GM12878 (cell line): ENCODE measurements at regions not wholly inside any gene's neighbourhood (a gene's known extent, or its start where the extent isn't known, plus 50 kb on each side); places are given as distances from the start of the nearest gene placed in this dataset.

Experiments used
- ATAC-seq: fragments of 200-7000 bp; cut with Tn5 transposase; 3 replicates; pipeline ENCODE4 v1.9.1; 2020; ENCODE audit warnings: mild to moderate bottlenecking, moderate library complexity
- BruUV-seq: library from RNA; stranded (reverse); fragments of 400-500 nt; replicated peaks from 2 replicates; lab custom pipeline; 2021; lab: Mats Ljungman, UMichigan
- CTCF ChIA-PET: fragments of 300-600 bp; sonication (Branson Sonifier 250); formaldehyde crosslinking; extraction: SDS; loops from one replicate; lab custom pipeline; 2021; ENCODE audit warnings: inconsistent platforms; lab: Yijun Ruan, JAX
- POLR2A ChIA-PET: fragments of 350-600 bp; formaldehyde crosslinking; extraction: SDS; loops from one replicate; lab custom pipeline; 2021; ENCODE audit warnings: inconsistent platforms; lab: Charles Lee
- RAD21 ChIA-PET: fragments of 300-600 bp; sonication (Branson Sonifier 250); formaldehyde crosslinking; loops from one replicate; lab custom pipeline; 2023; ENCODE audit warnings: antibody characterized with exemption; ENCODE audit not compliant: unreplicated experiment; lab: Charles Lee
- SMC1A ChIA-PET: fragments of 300-600 bp; sonication (Branson Sonifier 250); formaldehyde crosslinking; loops from one replicate; lab custom pipeline; 2023; ENCODE audit not compliant: unreplicated experiment, uncharacterized antibody; lab: Charles Lee
- DNase-seq: peaks from one replicate; pipeline ENCODE4 v3.0.0-alpha.2; 2011; ENCODE audit warnings: low read depth, low spot score
- FAIRE-seq: peaks from 3 replicates; lab custom pipeline; 2011; peaks lifted over from hg19 to GRCh38; lab: Jason Lieb, UNC
- H2AFZ ChIP-seq: 2 replicates; pipeline ENCODE4 v1.6.0; 2011; ENCODE audit warnings: low read depth, low read length, control low read depth; ENCODE audit not compliant: control insufficient read depth
- H3K27ac ChIP-seq: 2 replicates; pipeline ENCODE4 v1.5.1; 2011; ENCODE audit warnings: control low read depth; ENCODE audit not compliant: control insufficient read depth, insufficient read depth
- H3K27me3 ChIP-seq, 2 experiments: replicated peaks in 1 of 2; 2 replicates each; pipeline versions ENCODE4 v1.6.0 to v1.6.1; 2011; ENCODE audit warnings: low read length in 1 of 2; ENCODE audit not compliant: control insufficient read depth in 2 of 2, insufficient read depth in 2 of 2
- H3K36me3 ChIP-seq, 2 experiments: 2 replicates each; pipeline ENCODE4 v1.5.1; 2011; ENCODE audit warnings: low read length in 1 of 2; ENCODE audit not compliant: control insufficient read depth in 2 of 2, insufficient read depth in 2 of 2
- H3K4me1 ChIP-seq: 2 replicates; pipeline ENCODE4 v1.6.1; 2011; ENCODE audit warnings: mild to moderate bottlenecking, low read length, moderate library complexity, mixed read lengths; ENCODE audit not compliant: control insufficient read depth, insufficient read depth
- H3K4me2 ChIP-seq: 2 replicates; pipeline ENCODE4 v1.6.0; 2011; ENCODE audit warnings: control low read depth; ENCODE audit not compliant: control insufficient read depth, insufficient read depth
- H3K4me3 ChIP-seq: fragments of 200-600 bp; sonication (generic); 2 replicates; pipeline ENCODE4 v1.5.1; 2016
- H3K79me2 ChIP-seq: 2 replicates; pipeline ENCODE4 v1.6.0; 2011; ENCODE audit warnings: low read length; ENCODE audit not compliant: control insufficient read depth, insufficient read depth
- H3K9ac ChIP-seq: 2 replicates; pipeline ENCODE4 v1.8.0; 2011; ENCODE audit warnings: low read length, control low read depth, mixed read lengths; ENCODE audit not compliant: control insufficient read depth, insufficient read depth
- H3K9me3 ChIP-seq: replicated peaks from 3 replicates; pipeline ENCODE4 v1.5.1; 2011; ENCODE audit warnings: mild to moderate bottlenecking, low read length; ENCODE audit not compliant: control insufficient read depth, insufficient read depth
- H4K20me1 ChIP-seq: 2 replicates; pipeline ENCODE4 v1.6.0; 2011; ENCODE audit not compliant: control insufficient read depth, insufficient read depth
- CEBPB ChIP-seq, 2 experiments: fragments of 150-350 bp in 1 of 2; IDR thresholded peaks; 2 replicates each; pipeline ENCODE4 v1.6.1; 2012 to 2014; ENCODE audit warnings: low read depth in 2 of 2, low read length in 2 of 2, borderline replicate concordance in 1 of 2, inconsistent platforms in 1 of 2
- HDAC6 ChIP-seq: fragments of 200-600 bp; sonication (generic); IDR thresholded peaks from one replicate; pipeline ENCODE4 v1.8.0; 2017; ENCODE audit warnings: antibody characterized with exemption; ENCODE audit not compliant: unreplicated experiment
- NRF1 ChIP-seq: conservative IDR thresholded peaks from 2 replicates; pipeline ENCODE4 v1.6.1; 2011; ENCODE audit warnings: mild to moderate bottlenecking, low read depth, low read length, improper control_type of control experiment
- REST ChIP-seq: IDR thresholded peaks from 2 replicates; pipeline ENCODE4 v1.6.1; 2012; ENCODE audit warnings: mild to moderate bottlenecking, low read depth, low read length
- RUNX3 ChIP-seq: IDR thresholded peaks from 2 replicates; pipeline ENCODE4 v1.6.1; 2012; ENCODE audit warnings: low read length, inconsistent platforms
- STAT1 ChIP-seq: fragments of 450-650 bp; conservative IDR thresholded peaks from 2 replicates; pipeline ENCODE4 v1.6.1; 2014; ENCODE audit warnings: antibody characterized with exemption, mild to moderate bottlenecking
- ZNF207 ChIP-seq: fragments of 450-650 bp; IDR thresholded peaks from 2 replicates; pipeline ENCODE4 v1.6.1; 2014; ENCODE audit warnings: antibody characterized with exemption, mild to moderate bottlenecking, borderline replicate concordance
- WGBS: methylation state at CpG from one replicate; pipeline ENCODE4 v1.1.6; 2016; ENCODE audit warnings: low lambda C conversion rate; ENCODE audit not compliant: insufficient replicate concordance, insufficient coverage; ENCODE audit errors: missing lambda C conversion rate; 5-methylcytosine and 5-hydroxymethylcytosine counted together
- in situ Hi-C: fragments of 300-500 bp; cut with MboI; formaldehyde crosslinking; loops from 9 replicates; pipeline ENCODE4 v1.14.3; 2018; ENCODE audit warnings: mixed read lengths
- intact Hi-C: fragments of 100-400 bp; cut with micrococcal nuclease; formaldehyde crosslinking; loops from one replicate; pipeline ENCODE4 v1.14.2; 2022; ENCODE audit not compliant: unreplicated experiment

GRCh38 chr2:75792996-75793395 is 82.3 kb upstream of the GCFC2 start:
- Histone ChIP-seq H2AFZ (no peak overlapping the region), H4K20me1 (no peaks in the 10 kb centered on the region), H3K27me3 (no peaks in the 10 kb centered on the region), H3K4me1 (peaks cover 14% of the 10 kb centered on the region), H3K9ac (no peak overlapping the region), H3K27ac (no peak overlapping the region), H3K4me2 (no peak overlapping the region), H3K4me3 (no peak overlapping the region), H3K79me2 (no peaks in the 10 kb centered on the region), H3K9me3 (no peaks in the 10 kb centered on the region), H3K36me3 (no peaks in the 10 kb centered on the region)
- no peak for TF ChIP-seq REST
- BruUV-seq: no TSS peak
- CTCF ChIA-PET: no interaction called here
- in situ Hi-C loops (no loop called here), intact Hi-C loops (no loop called here)
- RAD21 ChIA-PET: no interaction called here
- POLR2A ChIA-PET: no interaction called here
- FAIRE-seq: no peak
- 96% methylated on average over 1 of the region's 1 CpG for WGBS
- no peak for DNase-seq
- SMC1A ChIA-PET: interaction anchor here (0.6 kb wide), 1 partner anchor 19 kb away, joined by 3 read pairs; no protein-coding TSS in a partner anchor
- no peak for ATAC-seq

GRCh38 chr2:75792146-75792545 is 81.4 kb upstream of the GCFC2 start:
- intact Hi-C loops: no loop called here
- in situ Hi-C loops: no loop called here
- BruUV-seq: no TSS peak
- no peak overlapping the region for H3K4me2 ChIP-seq
- ChIA-PET RAD21 (no interaction called here), SMC1A (interaction anchor here (1.0 kb wide), 1 partner anchor 807 kb away, joined by 4 read pairs; no protein-coding TSS in a partner anchor), CTCF (interaction anchor here (0.8 kb wide), 1 partner anchor 104 kb away, joined by 3 read pairs; no protein-coding TSS in a partner anchor), POLR2A (interaction anchor here (0.6 kb wide), 1 partner anchor 437 kb away, joined by 4 read pairs; no protein-coding TSS in a partner anchor)
- H4K20me1 ChIP-seq: no peaks in the 10 kb centered on the region
- no peaks in the 10 kb centered on the region for H3K79me2 ChIP-seq
- ATAC-seq: no peak
- H3K36me3 ChIP-seq: no peaks in the 10 kb centered on the region
- no peak for TF ChIP-seq NRF1
- TF ChIP-seq ZNF207: no peak
- no peak for TF ChIP-seq STAT1
- TF ChIP-seq RUNX3: no peak
- TF ChIP-seq HDAC6: no peak
- TF ChIP-seq CEBPB (IDR thresholded peaks at IDR 0.05; ENCODE audit: borderline replicate concordance in 1 of 2, low read depth in 2 of 2, low read length in 2 of 2): no peak
- no peaks in the 10 kb centered on the region for H3K9me3 ChIP-seq
- no peaks in the 10 kb centered on the region for H3K27me3 ChIP-seq
- WGBS: 12% methylated on average over 4 of the region's 4 CpGs
- no peak overlapping the region for H3K27ac ChIP-seq
- H3K4me3 ChIP-seq: no peak overlapping the region
- no peak for DNase-seq
- H3K9ac ChIP-seq: no peak overlapping the region
- H2AFZ ChIP-seq: no peak overlapping the region
- peaks cover 14% of the 10 kb centered on the region for H3K4me1 ChIP-seq
- no peak for FAIRE-seq
